Renal cortical epithelial cell (primary cell): ENCODE measurements at regions not wholly inside any gene's neighbourhood (a gene's known extent, or its start where the extent isn't known, plus 50 kb on each side); places are given as distances from the start of the nearest gene placed in this dataset.

Experiments
- DNase-seq: peaks from one replicate; pipeline ENCODE4 v3.0.0-alpha.2; 2011; ENCODE audit warnings: low read depth

- peak; percentile 21 for DNase-seq
Observed at GRCh38 chr11:95585069-95585751, 204.4 kb downstream of the FAM76B start.

- no peak for DNase-seq
Observed at GRCh38 chr11:95584589-95584988, 205.0 kb downstream of the FAM76B start.

GRCh38 chr11:95584180-95584579, 205.4 kb downstream of the FAM76B start:
- DNase-seq = no peak

GRCh38 chr11:95577716-95578460, 211.7 kb downstream of the FAM76B start:
- DNase-seq = peak; percentile 82

- DNase-seq = no peak
Observed at GRCh38 chr11:95576146-95576845, 213.3 kb downstream of the FAM76B start.

GRCh38 chr11:95575517-95575916, 214.1 kb downstream of the FAM76B start:
- no peak for DNase-seq

- no peak for DNase-seq
Observed at GRCh38 chr11:95571718-95572260, 217.8 kb downstream of the FAM76B start.

- no peak for DNase-seq
Observed at GRCh38 chr11:95570845-95571244, 218.7 kb downstream of the FAM76B start.

- DNase-seq = no peak
Observed at GRCh38 chr11:95569207-95569606, 220.4 kb downstream of the FAM76B start.

GRCh38 chr11:95568281-95568680, 221.3 kb downstream of the FAM76B start:
- no peak for DNase-seq

- DNase-seq = peak; percentile 66
Observed at GRCh38 chr11:95567685-95568084, 221.9 kb downstream of the FAM76B start.

- peak; percentile 32 for DNase-seq
Observed at GRCh38 chr11:95566211-95566610, 223.4 kb downstream of the FAM76B start.

- no peak for DNase-seq
Observed at GRCh38 chr11:95565724-95566141, 223.8 kb downstream of the FAM76B start.

GRCh38 chr11:95563859-95564258, 225.7 kb downstream of the FAM76B start:
- peak; percentile 17 for DNase-seq

- peak; percentile 27 for DNase-seq
Observed at GRCh38 chr11:95563173-95563572, 226.4 kb downstream of the FAM76B start.

- DNase-seq = no peak
Observed at GRCh38 chr11:95562196-95562921, 227.2 kb downstream of the FAM76B start.

GRCh38 chr11:95559899-95560298, 229.7 kb downstream of the FAM76B start:
- DNase-seq = no peak

- no peak for DNase-seq
Observed at GRCh38 chr11:95557376-95557775, 232.2 kb downstream of the FAM76B start.

- peak; percentile 15 for DNase-seq
Observed at GRCh38 chr11:95556342-95557163, 233.0 kb downstream of the FAM76B start.

- DNase-seq = no peak
Observed at GRCh38 chr11:95556011-95556341, 233.6 kb downstream of the FAM76B start.

GRCh38 chr11:95554911-95555310, 234.7 kb downstream of the FAM76B start:
- no peak for DNase-seq
